GM11168 (cell line): ENCODE measurements at regions not wholly inside any gene's neighbourhood (a gene's known extent, or its start where the extent isn't known, plus 50 kb on each side); places are given as distances from the start of the nearest gene placed in this dataset.

ENCODE experiments used
- in situ Hi-C: fragments of 300-500 bp; cut with MboI; formaldehyde crosslinking; loops from one replicate; pipeline ENCODE4 v1.12.0; 2022; ENCODE audit warnings: low sequenced_read_pairs; ENCODE audit not compliant: unreplicated experiment

GRCh38 chr2:120910956-120911951 lies 175.6 kb downstream of the GLI2 start:
- in situ Hi-C loops: no loop called here

GRCh38 chr2:120912101-120912985 lies 176.7 kb downstream of the GLI2 start:
- in situ Hi-C loops: no loop called here

- in situ Hi-C loops: no loop called here
Measured at GRCh38 chr2:120913972-120914838, 178.5 kb downstream of the GLI2 start.

- in situ Hi-C loops: no loop called here
Measured at GRCh38 chr2:120914839-120915521, 179.3 kb downstream of the GLI2 start.

- in situ Hi-C loops: no loop called here
Measured at GRCh38 chr2:120915670-120916069, 180.0 kb downstream of the GLI2 start.

GRCh38 chr2:120916446-120916845 lies 180.8 kb downstream of the GLI2 start:
- in situ Hi-C loops: no loop called here

- in situ Hi-C loops: no loop called here
Measured at GRCh38 chr2:120917886-120918285, 182.2 kb downstream of the GLI2 start.

- in situ Hi-C loops: no loop called here
Measured at GRCh38 chr2:120919216-120919615, 183.5 kb downstream of the GLI2 start.

- in situ Hi-C loops: no loop called here
Measured at GRCh38 chr2:120919771-120920453, 184.2 kb downstream of the GLI2 start.

GRCh38 chr2:120920454-120921148 lies 184.9 kb downstream of the GLI2 start:
- in situ Hi-C loops: no loop called here

- in situ Hi-C loops: no loop called here
Measured at GRCh38 chr2:120921457-120921856, 185.8 kb downstream of the GLI2 start.

- in situ Hi-C loops: no loop called here
Measured at GRCh38 chr2:120922571-120923332, 187.1 kb downstream of the GLI2 start.

GRCh38 chr2:120923426-120923825 lies 187.8 kb downstream of the GLI2 start:
- in situ Hi-C loops: no loop called here

GRCh38 chr2:120924924-120925323 lies 189.3 kb downstream of the GLI2 start:
- in situ Hi-C loops: no loop called here

- in situ Hi-C loops: no loop called here
Measured at GRCh38 chr2:120926463-120927264, 191.0 kb downstream of the GLI2 start.

- in situ Hi-C loops: no loop called here
Measured at GRCh38 chr2:120927265-120927628, 191.6 kb downstream of the GLI2 start.

- in situ Hi-C loops: no loop called here
Measured at GRCh38 chr2:120929829-120930228, 194.2 kb downstream of the GLI2 start.
